A549 (cell line): ENCODE measurements at regions not wholly inside any gene's neighbourhood (a gene's known extent, or its start where the extent isn't known, plus 50 kb on each side); places are given as distances from the start of the nearest gene placed in this dataset.

ENCODE experiments used
- CTCF ChIP-seq: fragments of >200 bp; sonication (Bioruptor Twin); formaldehyde crosslinking; IDR thresholded peaks from 3 replicates; pipeline ENCODE4 v1.5.1; 2016
- HMGXB4 ChIP-seq: fragments of 250-450 bp; sonication (Bioruptor Pico); IDR thresholded peaks from 2 replicates; pipeline ENCODE4 v1.5.0; 2021; ENCODE audit warnings: mild to moderate bottlenecking, moderate library complexity, borderline replicate concordance
- KDM1A ChIP-seq: fragments of 200-600 bp; sonication (generic); IDR thresholded peaks from 2 replicates; pipeline ENCODE4 v1.6.1; 2016; ENCODE audit warnings: low read depth, mild to moderate bottlenecking
- NFE2L2 ChIP-seq: fragments of 150-350 bp; conservative IDR thresholded peaks from 2 replicates; pipeline ENCODE4 v1.6.1; 2014; ENCODE audit warnings: low read length
- PBX3 ChIP-seq: IDR thresholded peaks from 2 replicates; pipeline ENCODE4 v1.6.1; 2012
- POLR2A ChIP-seq: IDR thresholded peaks from 2 replicates; pipeline ENCODE4 v1.6.1; 2012; ENCODE audit warnings: mild to moderate bottlenecking, low read length
- RCOR1 ChIP-seq: fragments of 150-350 bp; IDR thresholded peaks from 2 replicates; pipeline ENCODE4 v1.6.1; 2014; ENCODE audit warnings: antibody characterized with exemption, low read length, low read depth
- RFX5 ChIP-seq: fragments of 450-650 bp; IDR thresholded peaks from 2 replicates; pipeline ENCODE4 v1.7.1; 2014; ENCODE audit warnings: antibody characterized with exemption, mild to moderate bottlenecking, moderate library complexity
- TP53 ChIP-seq: fragments of 250-450 bp; sonication (Bioruptor Pico); IDR thresholded peaks from 2 replicates; pipeline ENCODE4 v1.5.0; 2021; ENCODE audit warnings: mild to moderate bottlenecking, moderate library complexity

- TF ChIP-seq TP53 (CRISPR knock-in tag) (no peak), NFE2L2 (no peak), CTCF (no peak), KDM1A (no peak), RCOR1 (no peak), POLR2A (no peak), PBX3 (no peak), HMGXB4 (CRISPR knock-in tag) (no peak), RFX5 (no peak)
Observed at GRCh38 chr3:33942483-33943150, 144.2 kb downstream of the PDCD6IP start.
